IMR-90 (cell line): ENCODE measurements at regions not wholly inside any gene's neighbourhood (a gene's known extent, or its start where the extent isn't known, plus 50 kb on each side); places are given as distances from the start of the nearest gene placed in this dataset.

Experiments used
- ATAC-seq: fragments of 200-7000 bp; cut with Tn5 transposase; 2 replicates; pipeline ENCODE4 v1.9.1; 2020; ENCODE audit warnings: low read depth, mild to moderate bottlenecking, moderate library complexity
- BruUV-seq: library from RNA; stranded (reverse); fragments of 400-500 nt; replicated peaks from 2 replicates; lab custom pipeline; 2021; lab: Mats Ljungman, UMichigan
- CTCF ChIA-PET: fragments of 300-600 bp; formaldehyde crosslinking; extraction: SDS; loops from one replicate; lab custom pipeline; 2021; ENCODE audit warnings: antibody characterized with exemption; lab: Yijun Ruan, JAX
- POLR2A ChIA-PET: fragments of 300-600 bp; sonication (Branson Sonifier 250); formaldehyde crosslinking; loops from one replicate; lab custom pipeline; 2022; ENCODE audit warnings: antibody characterized with exemption; ENCODE audit not compliant: unreplicated experiment; lab: Charles Lee
- DNase-seq: peaks from one replicate; pipeline ENCODE4 v3.0.0; 2013
- H2AFZ ChIP-seq: replicated peaks from 2 replicates; pipeline ENCODE3; 2013; ENCODE audit warnings: low read length, mild to moderate bottlenecking; ENCODE audit not compliant: poor library complexity
- H2AK5ac ChIP-seq: 2 replicates; pipeline ENCODE4 v1.6.1; 2013; ENCODE audit warnings: low read depth, low read length, inconsistent platforms
- H2AK9ac ChIP-seq: replicated peaks from 2 replicates; pipeline ENCODE3; 2013; ENCODE audit warnings: mild to moderate bottlenecking, low read depth, low read length, moderate library complexity; ENCODE audit not compliant: poor library complexity
- H2BK120ac ChIP-seq: 2 replicates; pipeline ENCODE4 v1.6.1; 2013; ENCODE audit warnings: low read depth, low read length, inconsistent platforms
- H2BK15ac ChIP-seq: 3 replicates; pipeline ENCODE4 v1.6.1; 2013; ENCODE audit warnings: low read depth, low read length, inconsistent platforms
- H2BK20ac ChIP-seq: 2 replicates; pipeline ENCODE4 v1.6.1; 2013; ENCODE audit warnings: low read depth, mild to moderate bottlenecking, inconsistent platforms, low read length, moderate library complexity
- H2BK5ac ChIP-seq: 2 replicates; pipeline ENCODE4 v1.6.1; 2013; ENCODE audit warnings: mild to moderate bottlenecking, low read depth, low read length, inconsistent platforms; ENCODE audit not compliant: poor library complexity, severe bottlenecking
- H3K14ac ChIP-seq: replicated peaks from 2 replicates; pipeline ENCODE4 v1.6.1; 2013; ENCODE audit warnings: low read depth, low read length, inconsistent platforms
- H3K18ac ChIP-seq: 2 replicates; pipeline ENCODE4 v1.6.1; 2013; ENCODE audit warnings: low read depth, low read length, control low read depth
- H3K23ac ChIP-seq: 2 replicates; pipeline ENCODE4 v1.6.1; 2013; ENCODE audit warnings: low read depth, low read length, inconsistent platforms
- H3K27ac ChIP-seq: 2 replicates; pipeline ENCODE4 v1.5.1; 2013; ENCODE audit warnings: mild to moderate bottlenecking, control low read depth, low read length; ENCODE audit not compliant: insufficient read depth
- H3K27me3 ChIP-seq: 2 replicates; pipeline ENCODE4 v1.6.1; 2013; ENCODE audit warnings: low read length; ENCODE audit not compliant: control insufficient read depth, insufficient read depth
- H3K36me3 ChIP-seq: 2 replicates; pipeline ENCODE4 v1.6.1; 2013; ENCODE audit warnings: low read length, mixed read lengths; ENCODE audit not compliant: control insufficient read depth, insufficient read depth
- H3K4ac ChIP-seq: 2 replicates; pipeline ENCODE4 v1.6.1; 2013; ENCODE audit warnings: low read depth, low read length, inconsistent platforms
- H3K4me1 ChIP-seq: 2 replicates; pipeline ENCODE4 v1.6.1; 2013; ENCODE audit warnings: low read length, mixed read lengths; ENCODE audit not compliant: control insufficient read depth, insufficient read depth
- H3K4me2 ChIP-seq: 2 replicates; pipeline ENCODE4 v1.6.1; 2013; ENCODE audit warnings: low read depth, mild to moderate bottlenecking, control low read depth, low read length, moderate library complexity
- H3K4me3 ChIP-seq: 2 replicates; pipeline ENCODE4 v1.5.1; 2013; ENCODE audit warnings: low read depth, mild to moderate bottlenecking, control low read depth, low read length, moderate library complexity; ENCODE audit not compliant: insufficient read depth
- H3K56ac ChIP-seq: 2 replicates; pipeline ENCODE4 v1.6.1; 2013; ENCODE audit warnings: low read length, inconsistent platforms; ENCODE audit not compliant: insufficient read depth; ENCODE audit errors: extremely low read depth
- H3K79me1 ChIP-seq, 2 experiments: 2 replicates each; pipeline ENCODE4 v1.6.1; 2013; ENCODE audit warnings: low read length in 2 of 2, inconsistent platforms in 1 of 2, low read depth in 1 of 2
- H3K9ac ChIP-seq: 2 replicates; pipeline ENCODE4 v1.6.1; 2013; ENCODE audit warnings: low read depth, low read length, control low read depth
- H3K9me1 ChIP-seq: 2 replicates; pipeline ENCODE4 v1.6.1; 2013; ENCODE audit warnings: low read length, inconsistent platforms; ENCODE audit not compliant: insufficient read depth
- H3K9me3 ChIP-seq: 2 replicates; pipeline ENCODE4 v1.6.1; 2013; ENCODE audit warnings: low read length; ENCODE audit not compliant: control insufficient read depth, insufficient read depth
- H4K20me1 ChIP-seq: 2 replicates; pipeline ENCODE4 v1.6.1; 2013; ENCODE audit warnings: low read length, inconsistent platforms; ENCODE audit not compliant: insufficient read depth
- H4K5ac ChIP-seq: 2 replicates; pipeline ENCODE4 v1.6.1; 2013; ENCODE audit warnings: mild to moderate bottlenecking, low read depth, low read length, control low read depth
- H4K8ac ChIP-seq, 2 experiments: 2 replicates each; pipeline ENCODE4 v1.6.1; 2013; ENCODE audit warnings: low read depth in 2 of 2, low read length in 2 of 2, control low read depth in 1 of 2, inconsistent platforms in 1 of 2
- H4K91ac ChIP-seq: 2 replicates; pipeline ENCODE4 v1.6.1; 2013; ENCODE audit warnings: low read depth, low read length, inconsistent platforms; ENCODE audit not compliant: insufficient read depth
- RCOR1 ChIP-seq: IDR thresholded peaks from 2 replicates; pipeline ENCODE4 v1.6.1; 2012; ENCODE audit warnings: mild to moderate bottlenecking, low read length, improper control_type of control experiment; ENCODE audit not compliant: insufficient replicate concordance
- WGBS, 2 experiments: methylation state at CpG; one replicate each; pipeline versions ENCODE4 v1.1.5 to v1.1.7; 2013; ENCODE audit warnings: missing lambda C conversion rate in 2 of 2; ENCODE audit not compliant: insufficient read length in 1 of 2; ENCODE audit errors: extremely low coverage in 2 of 2; 5-methylcytosine and 5-hydroxymethylcytosine counted together
- dilution Hi-C: fragments of 300-500 bp; cut with HindIII; formaldehyde crosslinking; loops from one replicate; pipeline ENCODE4 v1.14.3; 2018; ENCODE audit warnings: low sequenced_read_pairs; ENCODE audit not compliant: unreplicated experiment
- in situ Hi-C: fragments of 300-500 bp; cut with MboI; formaldehyde crosslinking; loops from 3 replicates; pipeline ENCODE4 v1.14.3; 2019; ENCODE audit warnings: low sequenced_read_pairs, inconsistent platforms, mixed read lengths
- intact Hi-C: fragments of 100-400 bp; cut with micrococcal nuclease; formaldehyde crosslinking; loops from 2 replicates; pipeline ENCODE4 v1.10.0; 2022

DNA sequence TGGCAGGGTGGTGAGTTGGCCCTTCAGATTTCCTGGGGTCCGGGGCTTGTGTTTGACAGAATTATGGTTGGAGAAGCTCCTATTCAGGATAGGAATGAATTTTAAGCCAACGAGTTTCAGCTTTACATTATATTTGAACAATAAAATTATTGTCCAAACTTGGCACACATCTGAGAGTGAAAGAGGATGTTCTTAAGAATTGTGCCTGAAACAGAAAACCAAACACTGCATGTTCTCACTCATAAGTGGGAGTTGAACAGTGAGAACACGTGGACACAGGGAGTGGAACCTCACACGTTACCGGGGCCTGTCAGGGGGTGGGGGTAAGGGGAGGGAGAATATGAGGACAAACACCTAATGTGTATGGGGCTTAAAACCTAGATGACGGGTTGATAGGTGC lies 111.8 kb upstream of the ACTBL2 start:
- H3K79me1 ChIP-seq, result no peaks in the 10 kb centered on the region
- H3K18ac ChIP-seq, result no peak overlapping the region
- 100% methylated on average over 1 of the region's 6 CpGs; no CpG with 5 or more reads in 1 of the 2 experiments for WGBS, 2 experiments
- H4K5ac ChIP-seq, result no peak overlapping the region
- no peaks in the 10 kb centered on the region for H3K9me3 ChIP-seq
- no peak overlapping the region for H2AFZ ChIP-seq
- no peak overlapping the region for H3K23ac ChIP-seq
- no peak overlapping the region for H4K8ac ChIP-seq
- H2BK5ac ChIP-seq, result no peak overlapping the region
- DNase-seq (no peak), ATAC-seq (no peak)
- H3K4ac ChIP-seq, result no peak overlapping the region
- H2AK9ac ChIP-seq, result no peak overlapping the region
- H3K27ac ChIP-seq, result no peak overlapping the region
- H3K36me3 ChIP-seq, result no peaks in the 10 kb centered on the region
- H3K9ac ChIP-seq, result no peak overlapping the region
- H3K14ac ChIP-seq, result no peak overlapping the region
- H2BK120ac ChIP-seq, result no peak overlapping the region
- intact Hi-C loops, result no loop called here
- no peak overlapping the region for H4K91ac ChIP-seq
- no peaks in the 10 kb centered on the region for H3K27me3 ChIP-seq
- POLR2A ChIA-PET, result no interaction called here
- H3K4me1 ChIP-seq, result no peaks in the 10 kb centered on the region
- H3K4me2 ChIP-seq, result no peak overlapping the region
- in situ Hi-C loops, result no loop called here
- no peak overlapping the region for H2BK15ac ChIP-seq
- H2AK5ac ChIP-seq, result no peak overlapping the region; the same call in 1 of the 2 replicates
- no peak overlapping the region for H2BK20ac ChIP-seq
- H3K4me3 ChIP-seq, result no peak overlapping the region
- BruUV-seq, result no TSS peak
- H4K20me1 ChIP-seq, result no peaks in the 10 kb centered on the region
- no peaks in the 10 kb centered on the region for H3K9me1 ChIP-seq
- dilution Hi-C loops, result no loop called here
- no peak for TF ChIP-seq RCOR1
- H3K56ac ChIP-seq, result no peak overlapping the region
- CTCF ChIA-PET, result no interaction called here
